ENCODE measurements at regions not wholly inside any gene's neighbourhood (a gene's known extent, or its start where the extent isn't known, plus 50 kb on each side); places are given as distances from the start of the nearest gene placed in this dataset.
"Not testable (repeated sequence)": the region's sequence is repeated elsewhere in the genome, so short reads cannot be mapped to it uniquely, and the experiment has no call there.

- no peak for DNase-seq
These were observed 84.7 kb downstream of the RBBP6 start for GRCh38 chr16:24624102-24624501.

GRCh38 chr16:24626256-24626655, 86.9 kb downstream of the RBBP6 start:
- DNase-seq = no peak

- no peak for DNase-seq
These were observed 94.5 kb upstream of the TNRC6A start for GRCh38 chr16:24634919-24635318.

- peak; percentile 6 for DNase-seq
These were observed 93.4 kb upstream of the TNRC6A start for GRCh38 chr16:24635900-24636610.

- DNase-seq = no peak
These were observed 89.7 kb upstream of the TNRC6A start for GRCh38 chr16:24639769-24640168.

GRCh38 chr16:24643489-24643888, 86.0 kb upstream of the TNRC6A start:
- no peak for DNase-seq

- no peak for DNase-seq
These were observed 83.5 kb upstream of the TNRC6A start for GRCh38 chr16:24645739-24646645.

- no peak for DNase-seq
These were observed 82.8 kb upstream of the TNRC6A start for GRCh38 chr16:24646646-24646995.

- DNase-seq = no peak
These were observed 77.2 kb upstream of the TNRC6A start for GRCh38 chr16:24652209-24652712.

GRCh38 chr16:24652803-24653202, 76.6 kb upstream of the TNRC6A start:
- no peak for DNase-seq

- DNase-seq = no peak
These were observed 75.7 kb upstream of the TNRC6A start for GRCh38 chr16:24653725-24654124.

GRCh38 chr16:24665942-24666341, 63.5 kb upstream of the TNRC6A start:
- DNase-seq = not testable (repeated sequence)

GRCh38 chr16:24667244-24667764, 62.1 kb upstream of the TNRC6A start:
- DNase-seq = no peak

- no peak for DNase-seq
These were observed 60.9 kb upstream of the TNRC6A start for GRCh38 chr16:24668481-24669061.

- peak; percentile 65 for DNase-seq
These were observed 58.6 kb upstream of the TNRC6A start for GRCh38 chr16:24670623-24671454.

- no peak for DNase-seq
These were observed 57.9 kb upstream of the TNRC6A start for GRCh38 chr16:24671455-24671954.

- no peak for DNase-seq
These were observed 56.3 kb upstream of the TNRC6A start for GRCh38 chr16:24673155-24673554.

GRCh38 chr16:24674877-24675276, 54.6 kb upstream of the TNRC6A start:
- DNase-seq = no peak

GRCh38 chr16:24677388-24677787, 52.1 kb upstream of the TNRC6A start:
- DNase-seq = no peak

Data from NCI-H146 (cell line).